HepG2 (cell line): ENCODE measurements at regions not wholly inside any gene's neighbourhood (a gene's known extent, or its start where the extent isn't known, plus 50 kb on each side); places are given as distances from the start of the nearest gene placed in this dataset.

Source experiments
- ATAC-seq: fragments of 200-7000 bp; cut with Tn5 transposase; 3 replicates; pipeline ENCODE4 v1.9.1; 2020; ENCODE audit warnings: mild to moderate bottlenecking, moderate library complexity
- BruUV-seq: library from RNA; stranded (reverse); fragments of 400-500 nt; replicated peaks from 2 replicates; lab custom pipeline; 2021; lab: Mats Ljungman, UMichigan
- CTCF ChIA-PET: fragments of 300-600 bp; formaldehyde crosslinking; extraction: SDS; loops from one replicate; lab custom pipeline; 2021; ENCODE audit warnings: low total read pairs, inconsistent platforms, low intra/inter-chr PET ratio; lab: Yijun Ruan, JAX
- POLR2A ChIA-PET: fragments of 350-600 bp; sonication (Branson Sonifier 250); formaldehyde crosslinking; loops from one replicate; lab custom pipeline; 2020; ENCODE audit warnings: antibody characterized with exemption, inconsistent platforms; lab: Yijun Ruan, JAX
- DNase-seq: peaks from one replicate; pipeline ENCODE4 v3.0.0-alpha.2; 2015; ENCODE audit warnings: low spot score
- FAIRE-seq: peaks from 3 replicates; lab custom pipeline; 2011; peaks lifted over from hg19 to GRCh38; lab: Jason Lieb, UNC
- H2AFZ ChIP-seq: one replicate; pipeline ENCODE4 v1.6.1; 2011; ENCODE audit warnings: low read length, inconsistent platforms
- H3K27ac ChIP-seq: fragments of 300-600 bp; 3 replicates; pipeline ENCODE4 v1.8.0; 2011; ENCODE audit warnings: mixed run types, mild to moderate bottlenecking, mixed read lengths, low read length, inconsistent platforms; ENCODE audit not compliant: insufficient read depth; ENCODE audit errors: extremely low read length
- H3K27me3 ChIP-seq, 2 experiments: fragments of 200-600 bp in 1 of 2; 2 replicates in 1 of 2; 3 replicates in 1 of 2; pipeline versions ENCODE4 v1.6.0 to v1.8.0; 2011; ENCODE audit warnings: low read length in 2 of 2, mild to moderate bottlenecking in 2 of 2, moderate library complexity in 2 of 2, inconsistent platforms in 1 of 2; ENCODE audit not compliant: insufficient read depth in 2 of 2, control insufficient read depth in 1 of 2
- H3K36me3 ChIP-seq, 2 experiments: fragments of 200-600 bp in 1 of 2; replicated peaks in 1 of 2; 2 replicates in 1 of 2; 3 replicates in 1 of 2; pipeline versions ENCODE4 v1.5.1 to v1.8.0; 2011; ENCODE audit warnings: low read length in 2 of 2, inconsistent platforms in 1 of 2; ENCODE audit not compliant: insufficient read depth in 2 of 2, control insufficient read depth in 1 of 2
- H3K4me1 ChIP-seq: 2 replicates; pipeline ENCODE4 v1.5.1; 2012; ENCODE audit warnings: low read length, inconsistent platforms; ENCODE audit not compliant: insufficient read depth
- H3K4me2 ChIP-seq: 2 replicates; pipeline ENCODE4 v1.6.0; 2011; ENCODE audit warnings: low read depth, low read length, inconsistent platforms
- H3K4me3 ChIP-seq, 3 experiments: fragments of 200-600 bp in 1 of 3; sonication (generic), shearing (Covaris generic) in 1 of 3; replicated peaks in 1 of 3; 2 replicates each; pipeline ENCODE4 v1.5.1; 2011 to 2016; ENCODE audit warnings: low read length in 3 of 3, inconsistent platforms in 2 of 3, low read depth in 2 of 3, mild to moderate bottlenecking in 2 of 3, control low read depth in 1 of 3, mixed read lengths in 1 of 3; ENCODE audit not compliant: insufficient read depth in 1 of 3
- H3K79me2 ChIP-seq: one replicate; pipeline ENCODE4 v1.6.1; 2011; ENCODE audit warnings: low read length, inconsistent platforms; ENCODE audit not compliant: insufficient read depth
- H3K9ac ChIP-seq: 2 replicates; pipeline ENCODE4 v1.6.0; 2011; ENCODE audit warnings: mild to moderate bottlenecking, low read depth, low read length, inconsistent platforms; ENCODE audit not compliant: insufficient read depth
- H3K9me3 ChIP-seq: 2 replicates; pipeline ENCODE4 v1.5.1; 2012; ENCODE audit warnings: mild to moderate bottlenecking, low read length
- H4K20me1 ChIP-seq: 2 replicates; pipeline ENCODE4 v1.6.0; 2011; ENCODE audit warnings: inconsistent platforms, mild to moderate bottlenecking, low read length, moderate library complexity; ENCODE audit not compliant: insufficient read depth
- ATRX ChIP-seq: sonication (generic); formaldehyde crosslinking; IDR thresholded peaks from 2 replicates; pipeline ENCODE4 v1.4.0; 2020; ENCODE audit warnings: missing genetic modification reagents, borderline replicate concordance
- MTF2 ChIP-seq: sonication (generic); formaldehyde crosslinking; IDR thresholded peaks from 2 replicates; pipeline ENCODE4 v1.5.0; 2020; ENCODE audit warnings: missing genetic modification reagents, borderline replicate concordance
- NFE2 ChIP-seq: sonication (generic); formaldehyde crosslinking; IDR thresholded peaks from 2 replicates; pipeline ENCODE4 v1.4.0; 2020; ENCODE audit warnings: missing genetic modification reagents
- NR2F6 ChIP-seq, 2 experiments: IDR thresholded peaks; 2 replicates each; pipeline ENCODE4 v1.6.1; 2016; ENCODE audit warnings: antibody characterized with exemption in 1 of 2, mild to moderate bottlenecking in 1 of 2
- TOE1 ChIP-seq: sonication (generic); formaldehyde crosslinking; IDR thresholded peaks from 2 replicates; pipeline ENCODE4 v1.4.0; 2020; ENCODE audit warnings: mild to moderate bottlenecking, missing genetic modification reagents
- ZMYM3 ChIP-seq: sonication (generic); formaldehyde crosslinking; IDR thresholded peaks from 2 replicates; pipeline ENCODE4 v1.5.1; 2020; ENCODE audit warnings: mild to moderate bottlenecking, missing genetic modification reagents
- ZNF326 ChIP-seq: sonication (generic); formaldehyde crosslinking; IDR thresholded peaks from 2 replicates; pipeline ENCODE4 v1.4.0; 2020; ENCODE audit warnings: missing genetic modification reagents, borderline replicate concordance
- ZNF460 ChIP-seq: sonication (generic); formaldehyde crosslinking; IDR thresholded peaks from 2 replicates; pipeline ENCODE4 v1.5.1; 2020; ENCODE audit warnings: missing genetic modification reagents, mild to moderate bottlenecking, borderline replicate concordance
- ZNF644 ChIP-seq: IDR thresholded peaks from 2 replicates; pipeline ENCODE4 v1.6.1; 2016; ENCODE audit warnings: low read depth
- WGBS: methylation state at CpG from one replicate; pipeline ENCODE4 v1.1.6; 2017; ENCODE audit warnings: low lambda C conversion rate; 5-methylcytosine and 5-hydroxymethylcytosine counted together
- in situ Hi-C: cut with HindIII; loops from 2 replicates; pipeline ENCODE4 v1.10.0; 2017; ENCODE audit warnings: low pct_unique_long_range_greater_than_20kb; ENCODE audit not compliant: extremely low pct_ligation_motif_present
- intact Hi-C: fragments of 100-400 bp; cut with micrococcal nuclease; formaldehyde crosslinking; loops from one replicate; pipeline ENCODE4 v1.10.0; 2022; ENCODE audit not compliant: unreplicated experiment
- TF ChIP-seq, protein P1 (sequence below): sonication (generic); formaldehyde crosslinking; IDR thresholded peaks from 2 replicates; pipeline ENCODE4 v1.4.0; 2020; ENCODE audit warnings: missing genetic modification reagents, borderline replicate concordance
- TF ChIP-seq, protein P2 (sequence below): sonication (generic); formaldehyde crosslinking; IDR thresholded peaks from 2 replicates; pipeline ENCODE4 v1.8.1; 2023; ENCODE audit warnings: mild to moderate bottlenecking, moderate library complexity, missing genetic modification reagents
- TF ChIP-seq, protein P3 (sequence below): sonication (generic); formaldehyde crosslinking; IDR thresholded peaks from 2 replicates; pipeline ENCODE4 v1.5.1; 2020; ENCODE audit warnings: missing genetic modification reagents, mild to moderate bottlenecking, borderline replicate concordance
- TF ChIP-seq, protein P4 (sequence below): sonication (generic); formaldehyde crosslinking; IDR thresholded peaks from 2 replicates; pipeline ENCODE4 v1.4.0; 2020; ENCODE audit warnings: missing genetic modification reagents

DNA sequence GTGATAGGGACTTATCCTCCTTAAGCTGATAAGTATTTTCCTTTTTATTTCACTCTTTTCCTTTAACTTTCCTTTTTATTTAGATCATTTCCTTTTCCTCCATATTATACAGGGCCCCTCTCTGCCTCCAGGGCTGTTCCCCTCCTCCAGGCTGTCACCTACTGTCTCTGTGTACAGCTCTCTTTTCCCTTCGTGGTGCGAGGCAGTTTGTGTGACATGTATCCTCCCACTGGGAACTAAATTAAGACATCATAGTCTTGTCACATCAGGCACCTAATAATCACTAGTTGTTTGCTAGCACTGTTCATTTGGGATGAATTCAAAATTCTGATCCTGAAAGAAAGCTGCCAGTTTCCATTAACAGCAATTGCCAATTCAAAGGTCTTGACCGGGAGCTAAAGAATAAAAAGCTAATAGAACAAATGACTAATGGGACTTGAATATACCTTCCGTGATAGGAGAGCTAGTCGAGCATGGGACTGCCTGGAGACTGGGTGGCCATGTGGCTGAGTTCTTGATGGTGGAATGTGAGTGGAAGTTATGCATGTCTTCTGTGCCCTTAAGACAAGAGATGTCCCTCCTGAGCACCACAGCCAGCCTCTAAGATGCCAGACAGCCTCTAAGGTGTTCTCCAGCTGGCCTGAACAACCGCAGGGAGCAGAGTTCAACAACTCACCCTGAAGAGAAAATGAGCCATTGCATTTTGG lies 77.7 kb upstream of the LRRC55 start:
- in situ Hi-C loops (no loop called here), intact Hi-C loops (no loop called here)
- Histone ChIP-seq H3K4me1 (no peaks in the 10 kb centered on the region), H3K9me3 (no peaks in the 10 kb centered on the region), H3K27me3 (no peaks in the 10 kb centered on the region), H3K79me2 (no peaks in the 10 kb centered on the region), H4K20me1 (no peaks in the 10 kb centered on the region), H3K4me3 (no peak overlapping the region), H3K9ac (no peak overlapping the region)
- ATAC-seq (no peak), DNase-seq (no peak)
- POLR2A ChIA-PET, result no interaction called here
- CTCF ChIA-PET, result no interaction called here
- BruUV-seq, result no TSS peak
- WGBS, result 0% methylated on average over 5 of the region's 6 CpGs
- no peak for TF ChIP-seq ZNF460 (CRISPR knock-in tag)
- TF ChIP-seq NFE2 (CRISPR knock-in tag), result no peak
- TF ChIP-seq, all 625 proteins: peak for 0
- FAIRE-seq, result no peak
- no peaks in the 10 kb centered on the region for H3K36me3 ChIP-seq
- no peak overlapping the region for H2AFZ ChIP-seq
- no peak overlapping the region for H3K27ac ChIP-seq
- H3K4me2 ChIP-seq, result no peak overlapping the region

DNA sequence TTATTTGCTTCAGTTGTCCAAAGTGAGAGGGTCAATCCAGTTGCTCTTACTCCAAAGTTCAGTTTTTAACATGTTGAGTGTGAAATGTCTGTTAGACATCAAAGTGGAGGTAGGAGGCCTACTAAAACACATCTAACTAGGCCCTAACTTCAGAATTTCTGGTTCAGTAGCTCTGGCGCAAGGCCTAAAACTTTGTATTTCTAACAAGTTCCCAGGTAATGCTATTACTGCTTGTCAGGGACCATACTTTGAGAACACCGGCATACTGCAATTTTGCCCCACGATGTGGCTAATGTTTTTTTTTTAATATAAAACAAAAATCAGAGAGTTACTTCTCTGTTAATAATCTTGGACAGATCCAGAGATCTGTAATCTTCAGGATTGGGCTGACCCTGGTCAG lies 72.4 kb upstream of the LRRC55 start:
- 53% methylated on average over 3 of the region's 3 CpGs for WGBS
- CTCF ChIA-PET, result no interaction called here
- FAIRE-seq (no peak), DNase-seq (no peak), ATAC-seq (no peak)
- H3K36me3 ChIP-seq, result no peaks in the 10 kb centered on the region
- H2AFZ ChIP-seq, result no peak overlapping the region
- no peaks in the 10 kb centered on the region for H3K4me1 ChIP-seq
- no peaks in the 10 kb centered on the region for H3K79me2 ChIP-seq
- TF ChIP-seq, protein P1, sequence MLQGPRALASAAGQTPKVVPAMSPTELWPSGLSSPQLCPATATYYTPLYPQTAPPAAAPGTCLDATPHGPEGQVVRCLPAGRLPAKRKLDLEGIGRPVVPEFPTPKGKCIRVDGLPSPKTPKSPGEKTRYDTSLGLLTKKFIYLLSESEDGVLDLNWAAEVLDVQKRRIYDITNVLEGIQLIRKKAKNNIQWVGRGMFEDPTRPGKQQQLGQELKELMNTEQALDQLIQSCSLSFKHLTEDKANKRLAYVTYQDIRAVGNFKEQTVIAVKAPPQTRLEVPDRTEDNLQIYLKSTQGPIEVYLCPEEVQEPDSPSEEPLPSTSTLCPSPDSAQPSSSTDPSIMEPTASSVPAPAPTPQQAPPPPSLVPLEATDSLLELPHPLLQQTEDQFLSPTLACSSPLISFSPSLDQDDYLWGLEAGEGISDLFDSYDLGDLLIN (CRISPR knock-in tag), result no peak
- no peak for TF ChIP-seq ZNF644
- no peak for TF ChIP-seq ZMYM3 (CRISPR knock-in tag)
- TF ChIP-seq NR2F6 (IDR thresholded peaks at IDR 0.05), result no peak
- no peak for TF ChIP-seq NR2F6 (CRISPR knock-in tag; IDR thresholded peaks at IDR 0.05)
- TF ChIP-seq TOE1 (CRISPR knock-in tag), result no peak
- no peak for TF ChIP-seq MTF2
- TF ChIP-seq ZNF326 (CRISPR knock-in tag), result no peak
- TF ChIP-seq, protein P2, sequence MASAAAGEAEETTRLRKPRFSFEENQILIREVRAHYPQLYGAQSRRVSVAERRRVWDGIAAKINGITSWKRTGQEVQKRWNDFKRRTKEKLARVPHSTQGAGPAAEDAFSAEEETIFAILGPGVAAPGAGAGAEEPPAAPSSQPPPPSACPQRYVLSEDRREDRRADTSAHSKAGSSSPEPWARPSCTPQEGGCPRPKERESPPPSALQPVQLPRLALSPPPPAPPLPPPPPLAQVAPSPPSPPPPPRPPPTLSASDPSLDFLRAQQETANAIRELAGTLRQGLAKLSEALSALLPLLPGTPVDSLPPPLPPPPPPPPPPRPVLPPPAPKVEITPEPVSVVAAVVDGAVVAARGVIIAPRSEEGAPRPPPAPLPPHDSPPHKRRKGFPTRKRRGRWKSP (CRISPR knock-in tag), result no peak
- TF ChIP-seq ATRX (CRISPR knock-in tag), result no peak
- TF ChIP-seq, protein P3, sequence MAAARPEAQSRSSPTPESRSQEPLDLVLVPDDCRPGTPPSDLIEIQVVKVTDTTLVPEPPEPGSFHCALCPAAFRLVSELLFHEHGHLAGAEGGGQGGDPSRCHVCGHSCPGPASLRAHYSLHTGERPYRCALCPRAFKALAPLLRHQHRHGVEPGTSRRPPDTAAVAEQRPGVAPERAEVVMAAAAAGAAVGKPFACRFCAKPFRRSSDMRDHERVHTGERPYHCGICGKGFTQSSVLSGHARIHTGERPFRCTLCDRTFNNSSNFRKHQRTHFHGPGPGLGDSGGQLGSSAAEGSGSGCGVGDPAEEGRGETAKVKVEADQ, result no peak
- TF ChIP-seq, protein P4, sequence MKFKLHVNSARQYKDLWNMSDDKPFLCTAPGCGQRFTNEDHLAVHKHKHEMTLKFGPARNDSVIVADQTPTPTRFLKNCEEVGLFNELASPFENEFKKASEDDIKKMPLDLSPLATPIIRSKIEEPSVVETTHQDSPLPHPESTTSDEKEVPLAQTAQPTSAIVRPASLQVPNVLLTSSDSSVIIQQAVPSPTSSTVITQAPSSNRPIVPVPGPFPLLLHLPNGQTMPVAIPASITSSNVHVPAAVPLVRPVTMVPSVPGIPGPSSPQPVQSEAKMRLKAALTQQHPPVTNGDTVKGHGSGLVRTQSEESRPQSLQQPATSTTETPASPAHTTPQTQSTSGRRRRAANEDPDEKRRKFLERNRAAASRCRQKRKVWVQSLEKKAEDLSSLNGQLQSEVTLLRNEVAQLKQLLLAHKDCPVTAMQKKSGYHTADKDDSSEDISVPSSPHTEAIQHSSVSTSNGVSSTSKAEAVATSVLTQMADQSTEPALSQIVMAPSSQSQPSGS (CRISPR knock-in tag), result no peak
- H4K20me1 ChIP-seq, result no peaks in the 10 kb centered on the region
- H3K4me2 ChIP-seq, result no peak overlapping the region
- intact Hi-C loops (no loop called here), in situ Hi-C loops (no loop called here)
- no peak overlapping the region for H3K27ac ChIP-seq
- H3K9ac ChIP-seq, result no peak overlapping the region
- no TSS peak for BruUV-seq
- POLR2A ChIA-PET, result no interaction called here
- H3K9me3 ChIP-seq, result no peaks in the 10 kb centered on the region
- no peak overlapping the region for H3K4me3 ChIP-seq
- H3K27me3 ChIP-seq, result no peaks in the 10 kb centered on the region
